HepG2 (cell line): ENCODE measurements at regions not wholly inside any gene's neighbourhood (a gene's known extent, or its start where the extent isn't known, plus 50 kb on each side); places are given as distances from the start of the nearest gene placed in this dataset.
"Not testable (repeated sequence)": the region's sequence is repeated elsewhere in the genome, so short reads cannot be mapped to it uniquely, and the experiment has no call there.

Source experiments
- ATAC-seq: fragments of 200-7000 bp; cut with Tn5 transposase; 3 replicates; pipeline ENCODE4 v1.9.1; 2020; ENCODE audit warnings: mild to moderate bottlenecking, moderate library complexity
- BruUV-seq: library from RNA; stranded (reverse); fragments of 400-500 nt; replicated peaks from 2 replicates; lab custom pipeline; 2021; lab: Mats Ljungman, UMichigan
- CTCF ChIA-PET: fragments of 300-600 bp; formaldehyde crosslinking; extraction: SDS; loops from one replicate; lab custom pipeline; 2021; ENCODE audit warnings: low total read pairs, inconsistent platforms, low intra/inter-chr PET ratio; lab: Yijun Ruan, JAX
- POLR2A ChIA-PET: fragments of 350-600 bp; sonication (Branson Sonifier 250); formaldehyde crosslinking; loops from one replicate; lab custom pipeline; 2020; ENCODE audit warnings: antibody characterized with exemption, inconsistent platforms; lab: Yijun Ruan, JAX
- DNase-seq: peaks from one replicate; pipeline ENCODE4 v3.0.0-alpha.2; 2015; ENCODE audit warnings: low spot score
- FAIRE-seq: peaks from 3 replicates; lab custom pipeline; 2011; peaks lifted over from hg19 to GRCh38; lab: Jason Lieb, UNC
- H2AFZ ChIP-seq: one replicate; pipeline ENCODE4 v1.6.1; 2011; ENCODE audit warnings: low read length, inconsistent platforms
- H3K27ac ChIP-seq: fragments of 300-600 bp; 3 replicates; pipeline ENCODE4 v1.8.0; 2011; ENCODE audit warnings: mixed run types, mild to moderate bottlenecking, mixed read lengths, low read length, inconsistent platforms; ENCODE audit not compliant: insufficient read depth; ENCODE audit errors: extremely low read length
- H3K27me3 ChIP-seq, 2 experiments: fragments of 200-600 bp in 1 of 2; 2 replicates in 1 of 2; 3 replicates in 1 of 2; pipeline versions ENCODE4 v1.6.0 to v1.8.0; 2011; ENCODE audit warnings: low read length in 2 of 2, mild to moderate bottlenecking in 2 of 2, moderate library complexity in 2 of 2, inconsistent platforms in 1 of 2; ENCODE audit not compliant: insufficient read depth in 2 of 2, control insufficient read depth in 1 of 2
- H3K36me3 ChIP-seq, 2 experiments: fragments of 200-600 bp in 1 of 2; replicated peaks in 1 of 2; 2 replicates in 1 of 2; 3 replicates in 1 of 2; pipeline versions ENCODE4 v1.5.1 to v1.8.0; 2011; ENCODE audit warnings: low read length in 2 of 2, inconsistent platforms in 1 of 2; ENCODE audit not compliant: insufficient read depth in 2 of 2, control insufficient read depth in 1 of 2
- H3K4me1 ChIP-seq: 2 replicates; pipeline ENCODE4 v1.5.1; 2012; ENCODE audit warnings: low read length, inconsistent platforms; ENCODE audit not compliant: insufficient read depth
- H3K4me2 ChIP-seq: 2 replicates; pipeline ENCODE4 v1.6.0; 2011; ENCODE audit warnings: low read depth, low read length, inconsistent platforms
- H3K4me3 ChIP-seq, 3 experiments: fragments of 200-600 bp in 1 of 3; sonication (generic), shearing (Covaris generic) in 1 of 3; replicated peaks in 1 of 3; 2 replicates each; pipeline ENCODE4 v1.5.1; 2011 to 2016; ENCODE audit warnings: low read length in 3 of 3, inconsistent platforms in 2 of 3, low read depth in 2 of 3, mild to moderate bottlenecking in 2 of 3, control low read depth in 1 of 3, mixed read lengths in 1 of 3; ENCODE audit not compliant: insufficient read depth in 1 of 3
- H3K79me2 ChIP-seq: one replicate; pipeline ENCODE4 v1.6.1; 2011; ENCODE audit warnings: low read length, inconsistent platforms; ENCODE audit not compliant: insufficient read depth
- H3K9ac ChIP-seq: 2 replicates; pipeline ENCODE4 v1.6.0; 2011; ENCODE audit warnings: mild to moderate bottlenecking, low read depth, low read length, inconsistent platforms; ENCODE audit not compliant: insufficient read depth
- H3K9me3 ChIP-seq: 2 replicates; pipeline ENCODE4 v1.5.1; 2012; ENCODE audit warnings: mild to moderate bottlenecking, low read length
- H4K20me1 ChIP-seq: 2 replicates; pipeline ENCODE4 v1.6.0; 2011; ENCODE audit warnings: inconsistent platforms, mild to moderate bottlenecking, low read length, moderate library complexity; ENCODE audit not compliant: insufficient read depth
- TOE1 ChIP-seq: sonication (generic); formaldehyde crosslinking; IDR thresholded peaks from 2 replicates; pipeline ENCODE4 v1.4.0; 2020; ENCODE audit warnings: mild to moderate bottlenecking, missing genetic modification reagents
- ZNF512B ChIP-seq: sonication (generic); formaldehyde crosslinking; IDR thresholded peaks from 2 replicates; pipeline ENCODE4 v1.5.1; 2020; ENCODE audit warnings: missing genetic modification reagents, mild to moderate bottlenecking, borderline replicate concordance
- WGBS: methylation state at CpG from one replicate; pipeline ENCODE4 v1.1.6; 2017; ENCODE audit warnings: low lambda C conversion rate; 5-methylcytosine and 5-hydroxymethylcytosine counted together
- in situ Hi-C: cut with HindIII; loops from 2 replicates; pipeline ENCODE4 v1.10.0; 2017; ENCODE audit warnings: low pct_unique_long_range_greater_than_20kb; ENCODE audit not compliant: extremely low pct_ligation_motif_present
- intact Hi-C: fragments of 100-400 bp; cut with micrococcal nuclease; formaldehyde crosslinking; loops from one replicate; pipeline ENCODE4 v1.10.0; 2022; ENCODE audit not compliant: unreplicated experiment

GRCh38 chr1:189323091-189323490 is 1154.6 kb downstream of the BRINP3 start (continued):
- TF ChIP-seq ZNF512B (CRISPR knock-in tag) = no peak
- no peak for TF ChIP-seq TOE1 (CRISPR knock-in tag)
- TF ChIP-seq, all 625 proteins: peak for 0

GRCh38 chr1:189331071-189331470 is 1146.6 kb downstream of the BRINP3 start:
- H3K79me2 ChIP-seq, H3K4me3 ChIP-seq, DNase-seq, H3K4me1 ChIP-seq, H3K27me3 ChIP-seq, in situ Hi-C loops, H4K20me1 ChIP-seq, CTCF ChIA-PET, H3K36me3 ChIP-seq, H3K9me3 ChIP-seq, H3K9ac ChIP-seq, FAIRE-seq, ATAC-seq, H3K27ac ChIP-seq, POLR2A ChIA-PET, H2AFZ ChIP-seq, BruUV-seq, intact Hi-C loops, H3K4me2 ChIP-seq: not testable (repeated sequence)
- 42% methylated on average over 7 of the region's 13 CpGs for WGBS
